DND-41 (cell line): ENCODE measurements at regions not wholly inside any gene's neighbourhood (a gene's known extent, or its start where the extent isn't known, plus 50 kb on each side); places are given as distances from the start of the nearest gene placed in this dataset.
"Not testable (repeated sequence)": the region's sequence is repeated elsewhere in the genome, so short reads cannot be mapped to it uniquely, and the experiment has no call there.

Source experiments
- ATAC-seq: fragments of 200-7000 bp; cut with Tn5 transposase; 3 replicates; pipeline ENCODE4 v1.9.1; 2021; ENCODE audit warnings: low read depth; ENCODE audit not compliant: insufficient read depth
- DNase-seq: peaks from one replicate; pipeline ENCODE4 v3.0.0-alpha.2; 2020
- H2AFZ ChIP-seq: 2 replicates; pipeline ENCODE4 v1.6.0; 2012; ENCODE audit warnings: low read depth, low read length
- H3K27ac ChIP-seq: 2 replicates; pipeline ENCODE4 v1.5.1; 2012; ENCODE audit warnings: low read length, inconsistent platforms
- H3K27me3 ChIP-seq: fragments of 200-600 bp; sonication (generic); 2 replicates; pipeline ENCODE4 v1.6.0; 2012; ENCODE audit warnings: low read length, mild to moderate bottlenecking, inconsistent platforms; ENCODE audit not compliant: insufficient read depth, poor library complexity
- H3K36me3 ChIP-seq: 2 replicates; pipeline ENCODE4 v1.5.1; 2012; ENCODE audit warnings: low read length, inconsistent platforms; ENCODE audit not compliant: insufficient read depth
- H3K4me1 ChIP-seq: 2 replicates; pipeline ENCODE4 v1.5.1; 2012; ENCODE audit warnings: mild to moderate bottlenecking, low read length; ENCODE audit not compliant: insufficient read depth
- H3K4me2 ChIP-seq: 2 replicates; pipeline ENCODE4 v1.6.0; 2012; ENCODE audit warnings: mild to moderate bottlenecking, moderate library complexity, low read length, inconsistent platforms; ENCODE audit not compliant: insufficient read depth
- H3K4me3 ChIP-seq, 2 experiments: fragments of 200-600 bp in 1 of 2; shearing (Covaris generic) in 1 of 2; 2 replicates each; pipeline ENCODE4 v1.5.1; 2012 to 2016; ENCODE audit warnings: inconsistent platforms in 2 of 2, low read length in 2 of 2, mild to moderate bottlenecking in 2 of 2, low read depth in 1 of 2, moderate library complexity in 1 of 2
- H3K79me2 ChIP-seq: 2 replicates; pipeline ENCODE4 v1.6.0; 2012; ENCODE audit warnings: low read length, inconsistent platforms; ENCODE audit not compliant: insufficient read depth
- H3K9ac ChIP-seq: 2 replicates; pipeline ENCODE4 v1.6.0; 2012; ENCODE audit warnings: low read depth, mild to moderate bottlenecking, inconsistent platforms, low read length, moderate library complexity
- H3K9me3 ChIP-seq: 2 replicates; pipeline ENCODE4 v1.5.1; 2012; ENCODE audit warnings: low read length, moderate library complexity, mild to moderate bottlenecking, inconsistent platforms; ENCODE audit not compliant: insufficient read depth, severe bottlenecking
- H4K20me1 ChIP-seq: 2 replicates; pipeline ENCODE4 v1.6.0; 2012; ENCODE audit warnings: low read length; ENCODE audit not compliant: insufficient read depth
- CTCF ChIP-seq: IDR thresholded peaks from 2 replicates; pipeline ENCODE4 v1.5.1; 2012; ENCODE audit warnings: borderline replicate concordance, low read length, moderate library complexity, mild to moderate bottlenecking; ENCODE audit not compliant: poor library complexity, severe bottlenecking; ENCODE audit errors: extremely low read depth
- EZH2 ChIP-seq: IDR thresholded peaks from 3 replicates; pipeline ENCODE4 v1.6.1; 2012; ENCODE audit warnings: borderline replicate concordance, low read depth, mild to moderate bottlenecking, moderate library complexity, low read length, inconsistent platforms; ENCODE audit not compliant: severe bottlenecking

- ATAC-seq, result no peak
- no peak overlapping the region for H2AFZ ChIP-seq
- no peaks in the 10 kb centered on the region for H3K9me3 ChIP-seq
- H3K4me1 ChIP-seq, result no peaks in the 10 kb centered on the region
- peaks cover 2% of the 10 kb centered on the region; the same call in 1 of the 2 replicates for H4K20me1 ChIP-seq
- peaks cover 7% of the 10 kb centered on the region for H3K27me3 ChIP-seq
- no peak for TF ChIP-seq CTCF
- TF ChIP-seq EZH2, result no peak
- no peaks in the 10 kb centered on the region for H3K36me3 ChIP-seq
- H3K79me2 ChIP-seq, result no peaks in the 10 kb centered on the region
- no peak overlapping the region for H3K4me2 ChIP-seq
- no peak overlapping the region for H3K4me3 ChIP-seq
- no peak overlapping the region for H3K9ac ChIP-seq
- H3K27ac ChIP-seq, result no peak overlapping the region
- DNase-seq, result no peak
These were observed 50.2 kb downstream of the SMIM38 start for GRCh38 chr11:69205743-69206612.

GRCh38 chr11:69206613-69206965, 50.9 kb downstream of the SMIM38 start:
- not testable (repeated sequence) for H3K4me3 ChIP-seq, H3K27me3 ChIP-seq, H3K9ac ChIP-seq, H3K4me2 ChIP-seq, ATAC-seq, H3K4me1 ChIP-seq, H2AFZ ChIP-seq, DNase-seq, H3K36me3 ChIP-seq, H3K9me3 ChIP-seq, H3K27ac ChIP-seq, H3K79me2 ChIP-seq, H4K20me1 ChIP-seq

GRCh38 chr11:69207165-69207889, 51.6 kb downstream of the SMIM38 start:
- Histone ChIP-seq H3K4me2 (no peak overlapping the region), H4K20me1 (no peaks in the 10 kb centered on the region), H2AFZ (no peak overlapping the region), H3K9ac (no peak overlapping the region), H3K4me3 (no peak overlapping the region), H3K4me1 (no peaks in the 10 kb centered on the region), H3K36me3 (no peaks in the 10 kb centered on the region), H3K27ac (no peak overlapping the region), H3K27me3 (peaks cover 7% of the 10 kb centered on the region), H3K9me3 (no peaks in the 10 kb centered on the region), H3K79me2 (no peaks in the 10 kb centered on the region)
- DNase-seq (no peak), ATAC-seq (no peak)
- no peak for TF ChIP-seq EZH2

GRCh38 chr11:69208190-69209037, 52.7 kb downstream of the SMIM38 start:
- H2AFZ ChIP-seq, result no peak overlapping the region
- H3K79me2 ChIP-seq, result no peaks in the 10 kb centered on the region
- no peak for TF ChIP-seq CTCF
- no peak for TF ChIP-seq EZH2
- H3K9ac ChIP-seq, result no peak overlapping the region
- no peaks in the 10 kb centered on the region for H3K36me3 ChIP-seq
- H3K27me3 ChIP-seq, result peaks cover 7% of the 10 kb centered on the region
- no peak overlapping the region for H3K27ac ChIP-seq
- H3K4me2 ChIP-seq, result no peak overlapping the region
- no peak for DNase-seq
- H4K20me1 ChIP-seq, result no peaks in the 10 kb centered on the region
- no peaks in the 10 kb centered on the region for H3K9me3 ChIP-seq
- no peak overlapping the region for H3K4me3 ChIP-seq
- ATAC-seq, result no peak
- H3K4me1 ChIP-seq, result no peaks in the 10 kb centered on the region
